Coronary artery (tissue), 2 donors: ENCODE measurements at regions not wholly inside any gene's neighbourhood (a gene's known extent, or its start where the extent isn't known, plus 50 kb on each side); places are given as distances from the start of the nearest gene placed in this dataset.

Experiments used
- DNase-seq: peaks from one replicate; pipeline ENCODE4 v3.0.0-alpha.2; 2017; ENCODE audit warnings: low spot score
- H3K27ac ChIP-seq, 2 donors: fragments of 200-600 bp; sonication (generic); one replicate each; pipeline ENCODE4 v1.5.1; 2016 to 2019
- H3K4me3 ChIP-seq: fragments of 200-600 bp; sonication (generic); 2 replicates; pipeline ENCODE4 v1.5.1; 2016; ENCODE audit warnings: mild to moderate bottlenecking, moderate library complexity
- TF ChIP-seq, protein P1 (sequence below): fragments of 200-600 bp; sonication (generic); IDR thresholded peaks from one replicate; pipeline ENCODE4 v1.5.1; 2019; ENCODE audit warnings: antibody characterized with exemption

DNA sequence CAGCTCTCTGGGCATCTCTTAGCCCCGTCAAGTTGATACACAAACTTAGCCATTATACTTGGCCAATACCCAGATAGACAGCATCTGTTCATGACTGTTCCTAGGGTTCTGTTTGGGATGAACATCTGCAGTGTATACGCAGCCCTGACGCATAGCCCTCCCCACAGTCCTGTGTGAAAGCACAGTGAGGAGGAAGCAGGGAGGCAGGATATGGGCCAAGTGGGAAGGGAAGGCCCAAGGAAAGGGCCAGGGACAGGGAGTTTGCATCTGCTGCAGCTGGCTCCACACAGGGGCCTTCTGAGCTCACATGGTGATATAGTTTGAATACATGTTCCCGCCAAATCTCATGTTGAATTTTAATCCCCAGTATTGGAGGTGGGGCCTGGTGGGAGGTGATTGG, 80.2 kb downstream of the CMPK2 start:
- no peak for DNase-seq
- Histone ChIP-seq H3K4me3 (no peak overlapping the region), H3K27ac (no peak overlapping the region)
- TF ChIP-seq, protein P1, sequence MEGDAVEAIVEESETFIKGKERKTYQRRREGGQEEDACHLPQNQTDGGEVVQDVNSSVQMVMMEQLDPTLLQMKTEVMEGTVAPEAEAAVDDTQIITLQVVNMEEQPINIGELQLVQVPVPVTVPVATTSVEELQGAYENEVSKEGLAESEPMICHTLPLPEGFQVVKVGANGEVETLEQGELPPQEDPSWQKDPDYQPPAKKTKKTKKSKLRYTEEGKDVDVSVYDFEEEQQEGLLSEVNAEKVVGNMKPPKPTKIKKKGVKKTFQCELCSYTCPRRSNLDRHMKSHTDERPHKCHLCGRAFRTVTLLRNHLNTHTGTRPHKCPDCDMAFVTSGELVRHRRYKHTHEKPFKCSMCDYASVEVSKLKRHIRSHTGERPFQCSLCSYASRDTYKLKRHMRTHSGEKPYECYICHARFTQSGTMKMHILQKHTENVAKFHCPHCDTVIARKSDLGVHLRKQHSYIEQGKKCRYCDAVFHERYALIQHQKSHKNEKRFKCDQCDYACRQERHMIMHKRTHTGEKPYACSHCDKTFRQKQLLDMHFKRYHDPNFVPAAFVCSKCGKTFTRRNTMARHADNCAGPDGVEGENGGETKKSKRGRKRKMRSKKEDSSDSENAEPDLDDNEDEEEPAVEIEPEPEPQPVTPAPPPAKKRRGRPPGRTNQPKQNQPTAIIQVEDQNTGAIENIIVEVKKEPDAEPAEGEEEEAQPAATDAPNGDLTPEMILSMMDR = no peak

DNA sequence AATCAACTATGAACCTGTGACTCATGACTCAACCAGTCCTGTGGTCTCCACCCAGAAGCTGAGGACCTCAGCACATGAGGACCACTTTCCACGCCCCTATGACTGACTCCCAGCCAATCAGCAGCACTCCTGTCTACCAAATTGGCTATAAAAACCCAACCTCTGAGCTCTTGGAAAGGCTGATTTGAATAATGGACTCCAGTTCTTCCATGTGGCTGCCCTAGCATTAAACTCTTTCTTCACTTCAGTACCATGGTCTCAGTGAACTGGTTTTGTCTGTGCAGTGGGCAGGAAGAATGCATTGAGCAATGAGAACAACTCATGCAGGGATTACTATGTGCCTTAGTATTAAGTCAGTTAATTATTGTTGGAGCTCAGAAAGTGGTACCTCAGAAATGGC, 78.3 kb downstream of the CMPK2 start:
- TF ChIP-seq, protein P1 = no peak
- DNase-seq = no peak
- Histone ChIP-seq H3K4me3 (no peak overlapping the region), H3K27ac (no peak overlapping the region)

DNA sequence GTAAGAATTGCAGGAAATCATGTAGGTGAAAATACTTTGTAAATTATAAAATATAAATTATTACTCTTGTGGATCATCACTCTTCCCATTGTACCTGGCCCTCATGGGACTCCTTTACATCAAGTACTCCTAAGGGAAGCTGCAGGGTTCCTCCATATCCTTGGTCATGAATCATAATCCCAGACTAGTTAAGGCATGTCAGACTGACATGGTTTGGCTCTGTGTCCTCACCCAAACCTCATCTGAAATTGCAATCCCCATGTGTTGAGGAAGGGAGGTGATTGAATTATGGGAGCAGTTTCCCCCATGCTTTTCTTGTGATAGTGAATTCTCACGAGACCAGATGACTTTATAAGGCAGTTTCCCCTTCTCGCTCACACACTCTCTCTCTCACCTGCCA, 77.1 kb downstream of the CMPK2 start:
- no peak for DNase-seq
- Histone ChIP-seq H3K27ac (no peak overlapping the region), H3K4me3 (no peak overlapping the region)
- TF ChIP-seq, protein P1 = no peak

DNA sequence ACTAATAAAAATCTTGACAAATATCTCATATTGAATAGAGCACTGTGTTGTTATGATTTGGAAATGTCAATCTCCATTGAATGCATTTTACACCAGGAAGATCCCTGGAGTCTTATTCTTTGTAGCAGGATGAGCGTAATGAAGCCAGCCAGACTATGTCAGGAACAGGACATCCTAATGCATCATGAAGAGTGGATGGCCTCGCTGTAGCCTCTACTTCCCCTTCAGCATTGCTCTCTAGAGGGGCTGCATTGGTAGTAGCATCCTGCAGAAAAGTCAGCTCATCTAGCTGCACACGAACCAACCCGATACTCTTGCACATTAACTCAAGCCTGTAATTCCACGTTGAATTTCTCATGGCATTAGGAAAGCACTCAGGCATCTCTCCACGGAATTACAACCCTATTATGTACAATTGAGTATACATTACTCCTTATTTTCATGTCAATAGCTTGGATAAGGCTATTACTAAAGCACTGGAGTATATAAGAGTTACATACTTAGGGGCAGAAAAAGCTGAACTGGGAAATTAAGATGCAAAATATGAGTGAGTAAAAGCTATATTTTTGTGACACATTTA, 76.1 kb downstream of the CMPK2 start:
- TF ChIP-seq, protein P1 = no peak
- no peak for DNase-seq
- Histone ChIP-seq H3K4me3 (no peak overlapping the region), H3K27ac (no peak overlapping the region)

DNA sequence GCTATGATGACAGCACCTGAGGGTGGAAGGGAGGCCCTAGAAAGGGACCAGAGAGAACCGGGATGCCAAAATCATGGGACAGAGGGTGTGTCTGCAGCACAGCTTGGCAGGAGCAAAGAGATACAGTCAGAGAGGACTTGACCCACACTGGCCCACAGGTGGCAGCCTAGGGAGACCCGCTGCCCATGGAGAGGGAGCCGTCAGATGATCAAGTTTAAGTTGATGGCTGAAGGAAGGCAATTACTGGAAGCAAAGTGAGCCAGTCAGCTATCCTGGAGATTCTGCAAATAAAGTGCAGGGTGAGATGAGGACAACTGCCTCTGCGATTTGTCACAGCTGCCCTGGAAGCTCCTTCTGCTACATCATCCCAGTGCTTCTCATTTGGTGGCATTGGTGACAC, 74.0 kb downstream of the CMPK2 start:
- Histone ChIP-seq H3K27ac (no peak overlapping the region), H3K4me3 (no peak overlapping the region)
- no peak for DNase-seq
- TF ChIP-seq, protein P1 = no peak

DNA sequence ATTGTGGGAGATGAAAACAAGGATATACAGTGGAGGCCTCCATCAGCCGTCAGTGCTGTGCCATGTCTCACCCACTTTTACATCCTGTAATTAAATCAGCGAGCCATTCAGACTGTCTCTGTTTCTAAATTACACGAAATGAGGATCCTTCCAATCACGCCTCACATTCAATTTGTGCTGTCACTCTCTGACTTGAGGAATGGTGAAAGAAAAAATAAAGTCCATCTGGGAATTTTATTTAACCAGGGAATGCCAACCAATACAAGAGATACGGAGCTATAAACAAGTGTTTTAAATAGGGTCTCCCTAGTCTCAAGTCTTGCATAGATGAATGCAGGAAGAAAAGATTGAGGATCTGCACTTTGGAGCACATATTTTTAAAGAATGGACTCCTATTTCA, 72.8 kb downstream of the CMPK2 start:
- TF ChIP-seq, protein P1 = no peak
- H3K27ac ChIP-seq = no peak overlapping the region
- no peak overlapping the region for H3K4me3 ChIP-seq
- no peak for DNase-seq

DNA sequence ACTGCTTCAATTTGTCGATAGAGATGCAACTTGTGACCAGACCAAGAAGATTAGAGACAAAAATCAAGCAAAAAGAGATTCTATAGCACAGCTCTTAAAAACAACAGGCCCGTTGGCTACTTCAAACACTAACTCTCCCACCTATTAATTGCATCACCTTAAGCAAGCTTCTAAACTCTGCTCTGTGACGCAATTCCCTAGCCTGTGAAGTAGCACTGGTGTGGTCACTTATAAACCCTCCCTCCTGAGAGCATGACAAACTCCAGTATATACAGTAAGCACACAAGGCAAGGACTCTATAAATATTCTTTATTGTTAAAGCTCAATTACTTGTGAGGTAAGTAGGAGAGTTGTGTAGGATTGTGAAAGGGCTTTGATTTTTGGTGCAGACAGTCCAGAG, 72.3 kb downstream of the CMPK2 start:
- no peak overlapping the region for H3K27ac ChIP-seq
- H3K4me3 ChIP-seq = no peak overlapping the region
- no peak for DNase-seq
- TF ChIP-seq, protein P1 = no peak
